Lung (tissue), 11 donors: ENCODE measurements at regions not wholly inside any gene's neighbourhood (a gene's known extent, or its start where the extent isn't known, plus 50 kb on each side); places are given as distances from the start of the nearest gene placed in this dataset.

Experiments used
- ATAC-seq: fragments of 200-7000 bp; cut with Tn5 transposase; one replicate; pipeline ENCODE4 v1.9.1; 2020; ENCODE audit warnings: moderate number of reproducible peaks; ENCODE audit not compliant: insufficient read depth, low FRiP score
- DNase-seq, 3 donors: peaks; one replicate each; pipeline ENCODE4 v3.0.0-alpha.2; 2013 to 2017
- H3K27ac ChIP-seq, 2 donors: one replicate each; pipeline ENCODE4 v1.5.1; 2013; ENCODE audit warnings: mild to moderate bottlenecking in 2 of 2, moderate library complexity in 2 of 2, control low read depth in 1 of 2, inconsistent platforms in 1 of 2, low read depth in 1 of 2, low read length in 1 of 2
- H3K27me3 ChIP-seq, 3 donors: one replicate each; pipeline ENCODE4 v1.5.1; 2013; ENCODE audit warnings: low read length in 2 of 3; ENCODE audit not compliant: control insufficient read depth in 3 of 3, insufficient read depth in 3 of 3
- H3K36me3 ChIP-seq, 4 donors: one replicate each; pipeline ENCODE4 v1.5.1; 2013; ENCODE audit warnings: low read length in 4 of 4, mild to moderate bottlenecking in 1 of 4, moderate library complexity in 1 of 4; ENCODE audit not compliant: control insufficient read depth in 4 of 4, insufficient read depth in 4 of 4
- H3K4me1 ChIP-seq, 5 donors: one replicate each; pipeline ENCODE4 v1.5.1; 2013; ENCODE audit warnings: low read length in 5 of 5, mild to moderate bottlenecking in 2 of 5, moderate library complexity in 1 of 5; ENCODE audit not compliant: control insufficient read depth in 5 of 5, insufficient read depth in 5 of 5
- H3K4me3 ChIP-seq: one replicate; pipeline ENCODE4 v1.5.1; 2013; ENCODE audit warnings: mild to moderate bottlenecking, control low read depth, moderate library complexity
- H3K9ac ChIP-seq, 2 donors: one replicate each; pipeline ENCODE4 v1.5.1; 2013; ENCODE audit warnings: low read length in 2 of 2, control low read depth in 1 of 2; ENCODE audit not compliant: insufficient read depth in 1 of 2
- H3K9me3 ChIP-seq, 4 donors: one replicate each; pipeline ENCODE4 v1.5.1; 2013; ENCODE audit warnings: low read length in 3 of 4, mild to moderate bottlenecking in 1 of 4, moderate library complexity in 1 of 4; ENCODE audit not compliant: control insufficient read depth in 4 of 4, insufficient read depth in 3 of 4
- WGBS, 2 donors: extraction: QIAGEN DNeasy Blood & Tissue Kit; methylation state at CpG; one replicate each; pipeline ENCODE4 v1.1.7; 2013; 5-methylcytosine and 5-hydroxymethylcytosine counted together
- TF ChIP-seq, protein P1 (sequence below): IDR thresholded peaks from 2 replicates; pipeline ENCODE4 v1.5.1; 2012; ENCODE audit warnings: mild to moderate bottlenecking; ENCODE audit errors: control extremely low read depth, extremely low read depth
- donor health status: control.
- donor health status: control.
- donor health status: Bipolar disorder and iron deficiency.
- donor health status: healthy.
- donor health status: DM: yes; HTN: yes; CAD: no.

DNA sequence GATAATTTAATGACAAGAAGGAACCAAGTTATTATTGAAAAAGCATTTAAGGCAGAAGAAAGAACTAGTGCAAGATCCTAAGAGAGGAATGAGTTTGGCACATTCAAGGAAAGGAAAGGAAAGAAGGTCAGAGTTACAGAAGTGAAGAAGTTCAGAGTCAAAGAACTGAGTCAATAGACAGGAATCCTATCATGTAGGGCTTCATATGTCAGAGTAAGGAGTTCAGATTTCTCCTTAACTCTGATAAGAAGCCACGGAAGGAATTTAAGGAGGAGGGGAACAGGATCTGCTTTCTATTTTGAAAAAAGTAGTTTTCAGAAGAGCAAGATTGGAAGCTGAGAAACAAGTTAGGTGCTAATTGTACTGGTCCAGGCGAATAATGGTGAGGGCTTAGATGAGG lies 223.1 kb upstream of the FOXN3 start:
- DNase-seq (no peak), ATAC-seq (no peak)
- Histone ChIP-seq H3K36me3 (no peaks in the 10 kb centered on the region), H3K27ac (no peak overlapping the region), H3K27me3 (no peaks in the 10 kb centered on the region), H3K4me1 (no peaks in the 10 kb centered on the region), H3K9me3 (no peaks in the 10 kb centered on the region), H3K9ac (no peak overlapping the region), H3K4me3 (no peak overlapping the region)
- TF ChIP-seq, protein P1, sequence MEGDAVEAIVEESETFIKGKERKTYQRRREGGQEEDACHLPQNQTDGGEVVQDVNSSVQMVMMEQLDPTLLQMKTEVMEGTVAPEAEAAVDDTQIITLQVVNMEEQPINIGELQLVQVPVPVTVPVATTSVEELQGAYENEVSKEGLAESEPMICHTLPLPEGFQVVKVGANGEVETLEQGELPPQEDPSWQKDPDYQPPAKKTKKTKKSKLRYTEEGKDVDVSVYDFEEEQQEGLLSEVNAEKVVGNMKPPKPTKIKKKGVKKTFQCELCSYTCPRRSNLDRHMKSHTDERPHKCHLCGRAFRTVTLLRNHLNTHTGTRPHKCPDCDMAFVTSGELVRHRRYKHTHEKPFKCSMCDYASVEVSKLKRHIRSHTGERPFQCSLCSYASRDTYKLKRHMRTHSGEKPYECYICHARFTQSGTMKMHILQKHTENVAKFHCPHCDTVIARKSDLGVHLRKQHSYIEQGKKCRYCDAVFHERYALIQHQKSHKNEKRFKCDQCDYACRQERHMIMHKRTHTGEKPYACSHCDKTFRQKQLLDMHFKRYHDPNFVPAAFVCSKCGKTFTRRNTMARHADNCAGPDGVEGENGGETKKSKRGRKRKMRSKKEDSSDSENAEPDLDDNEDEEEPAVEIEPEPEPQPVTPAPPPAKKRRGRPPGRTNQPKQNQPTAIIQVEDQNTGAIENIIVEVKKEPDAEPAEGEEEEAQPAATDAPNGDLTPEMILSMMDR = no peak
- WGBS, 2 donors = 80 to 85% methylated on average over 2 of the region's 2 CpGs

DNA sequence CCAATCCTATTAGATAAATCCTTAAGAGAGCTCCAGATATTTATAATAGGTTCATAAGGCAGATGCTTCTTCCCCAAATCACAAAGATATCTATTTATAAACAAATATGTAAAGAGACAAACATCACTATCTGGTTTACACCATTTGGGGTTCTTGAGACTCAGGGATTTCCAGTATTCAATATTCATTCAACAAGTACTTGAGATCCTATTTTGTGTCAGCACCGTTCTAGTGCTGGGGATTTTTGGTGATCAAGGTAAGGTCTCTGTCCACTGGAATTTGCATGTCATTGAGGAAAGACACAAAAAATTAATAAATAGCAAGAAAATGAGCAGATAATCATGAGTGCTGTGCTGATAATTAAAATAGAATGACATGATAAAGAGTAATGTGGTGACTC lies 222.7 kb upstream of the FOXN3 start:
- 85 to 97% methylated on average over 1 of the region's 1 CpG for WGBS, 2 donors
- Histone ChIP-seq H3K9me3 (no peaks in the 10 kb centered on the region), H3K4me1 (no peaks in the 10 kb centered on the region), H3K4me3 (no peak overlapping the region), H3K9ac (no peak overlapping the region), H3K27me3 (no peaks in the 10 kb centered on the region), H3K36me3 (no peaks in the 10 kb centered on the region), H3K27ac (no peak overlapping the region)
- TF ChIP-seq, protein P1 = no peak
- ATAC-seq (no peak), DNase-seq (no peak)

DNA sequence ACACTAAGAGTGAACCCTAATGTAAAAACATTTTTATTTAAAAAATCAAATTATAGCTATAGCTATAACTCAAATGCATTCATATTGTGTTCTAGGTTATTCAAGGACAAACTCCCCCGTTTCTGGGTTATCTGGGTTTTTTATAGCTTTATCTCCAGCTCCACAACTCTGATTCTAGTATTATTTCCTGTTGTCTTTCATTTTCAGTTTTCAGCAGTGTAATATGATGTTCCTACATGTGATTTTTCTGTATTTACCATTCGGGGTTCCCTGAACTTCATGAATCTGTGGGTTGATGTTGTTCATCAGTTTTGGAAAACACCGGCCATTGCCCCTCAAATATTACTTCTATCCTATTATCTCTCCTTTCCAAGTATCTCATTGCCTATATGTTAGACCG lies 221.9 kb upstream of the FOXN3 start:
- Histone ChIP-seq H3K9me3 (no peaks in the 10 kb centered on the region), H3K4me1 (no peaks in the 10 kb centered on the region), H3K27ac (no peak overlapping the region), H3K4me3 (no peak overlapping the region), H3K27me3 (no peaks in the 10 kb centered on the region), H3K36me3 (no peaks in the 10 kb centered on the region), H3K9ac (no peak overlapping the region)
- DNase-seq (no peak), ATAC-seq (no peak)
- TF ChIP-seq, protein P1 = no peak
- 79 to 82% methylated on average over 4 of the region's 4 CpGs for WGBS, 2 donors

DNA sequence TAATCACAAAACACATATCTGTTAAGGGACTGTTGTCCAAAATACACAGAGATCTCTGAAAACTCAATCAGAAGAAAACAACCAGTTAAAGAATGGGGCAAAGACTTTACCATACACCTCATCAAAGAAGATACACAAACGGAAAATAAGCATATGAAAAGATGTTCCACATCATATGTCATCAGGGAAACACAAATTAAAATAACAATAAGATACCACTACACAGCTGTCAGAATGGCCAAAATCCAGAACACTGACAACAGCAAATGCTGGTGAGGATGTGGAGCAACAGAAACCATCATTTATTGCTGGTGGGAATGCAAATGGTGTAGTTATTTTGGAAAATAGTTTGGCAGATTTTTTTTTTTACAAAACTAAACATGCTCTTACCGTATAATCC lies 220.5 kb upstream of the FOXN3 start:
- DNase-seq (peak in 2 of 3 donors; percentile 69 to 79), ATAC-seq (no peak)
- H3K9me3 ChIP-seq = no peaks in the 10 kb centered on the region
- TF ChIP-seq, protein P1 = no peak
- 68 to 84% methylated on average over 2 of the region's 2 CpGs for WGBS, 2 donors
- H3K27ac ChIP-seq = no peak overlapping the region
- no peak overlapping the region for H3K9ac ChIP-seq
- peaks cover 0 to 3% (median 0%) of the 10 kb centered on the region in 5 donors for H3K4me1 ChIP-seq
- no peak overlapping the region for H3K4me3 ChIP-seq
- H3K27me3 ChIP-seq = no peaks in the 10 kb centered on the region
- no peaks in the 10 kb centered on the region for H3K36me3 ChIP-seq
